Loucy (cell line): ENCODE measurements at regions not wholly inside any gene's neighbourhood (a gene's known extent, or its start where the extent isn't known, plus 50 kb on each side); places are given as distances from the start of the nearest gene placed in this dataset.

Experiments
- EZH2phosphoT487 ChIP-seq: fragments of 200-600 bp; IDR thresholded peaks from 2 replicates; pipeline ENCODE4 v1.6.1; 2018; ENCODE audit warnings: antibody characterized with exemption, mild to moderate bottlenecking, moderate library complexity, borderline replicate concordance
- TF ChIP-seq, protein P1 (sequence below): fragments of 200-600 bp; sonication (generic); conservative IDR thresholded peaks from 2 replicates; pipeline ENCODE4 v1.5.1; 2014; ENCODE audit warnings: mild to moderate bottlenecking, antibody characterized with exemption, low read length

DNA sequence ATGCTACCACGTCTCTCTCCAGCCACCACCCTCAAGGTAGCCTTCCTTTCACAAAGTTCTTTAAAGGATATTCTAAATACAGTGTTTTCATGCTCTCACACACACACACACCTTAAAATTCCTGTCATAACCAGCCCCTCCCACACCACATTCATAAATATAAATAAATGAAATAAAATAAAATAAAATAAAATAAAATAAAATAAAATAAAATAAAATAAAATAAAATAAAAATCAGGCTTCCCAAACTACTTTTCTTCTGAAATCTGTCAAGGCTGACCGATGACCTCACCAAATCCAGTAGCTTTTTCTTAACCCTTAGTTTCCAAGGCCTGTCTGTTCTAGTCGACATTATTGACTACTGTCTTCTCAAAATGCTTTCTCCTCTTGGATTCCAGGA is 378.4 kb downstream of the SEC23A start:
- TF ChIP-seq, protein P1, sequence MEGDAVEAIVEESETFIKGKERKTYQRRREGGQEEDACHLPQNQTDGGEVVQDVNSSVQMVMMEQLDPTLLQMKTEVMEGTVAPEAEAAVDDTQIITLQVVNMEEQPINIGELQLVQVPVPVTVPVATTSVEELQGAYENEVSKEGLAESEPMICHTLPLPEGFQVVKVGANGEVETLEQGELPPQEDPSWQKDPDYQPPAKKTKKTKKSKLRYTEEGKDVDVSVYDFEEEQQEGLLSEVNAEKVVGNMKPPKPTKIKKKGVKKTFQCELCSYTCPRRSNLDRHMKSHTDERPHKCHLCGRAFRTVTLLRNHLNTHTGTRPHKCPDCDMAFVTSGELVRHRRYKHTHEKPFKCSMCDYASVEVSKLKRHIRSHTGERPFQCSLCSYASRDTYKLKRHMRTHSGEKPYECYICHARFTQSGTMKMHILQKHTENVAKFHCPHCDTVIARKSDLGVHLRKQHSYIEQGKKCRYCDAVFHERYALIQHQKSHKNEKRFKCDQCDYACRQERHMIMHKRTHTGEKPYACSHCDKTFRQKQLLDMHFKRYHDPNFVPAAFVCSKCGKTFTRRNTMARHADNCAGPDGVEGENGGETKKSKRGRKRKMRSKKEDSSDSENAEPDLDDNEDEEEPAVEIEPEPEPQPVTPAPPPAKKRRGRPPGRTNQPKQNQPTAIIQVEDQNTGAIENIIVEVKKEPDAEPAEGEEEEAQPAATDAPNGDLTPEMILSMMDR, result no peak
- no peak for TF ChIP-seq EZH2phosphoT487
